Fibroblast of lung (primary cell): ENCODE measurements at regions not wholly inside any gene's neighbourhood (a gene's known extent, or its start where the extent isn't known, plus 50 kb on each side); places are given as distances from the start of the nearest gene placed in this dataset.
A peak's percentile ranks its signal among the peaks of the same experiment; 100 is the strongest.

Experiments used
- DNase-seq, 2 donors: peaks; one replicate each; pipeline versions ENCODE4 v3.0.0 to v3.0.0-alpha.2; 2010; ENCODE audit warnings: low read depth in 2 of 2
- H2AFZ ChIP-seq: 2 replicates; pipeline ENCODE4 v1.5.1; 2012; ENCODE audit warnings: low read length, control low read depth, inconsistent platforms
- H3K27ac ChIP-seq: 2 replicates; pipeline ENCODE4 v1.5.1; 2011; ENCODE audit warnings: low read length, control low read depth; ENCODE audit not compliant: insufficient read depth
- H3K27me3 ChIP-seq: 2 replicates; pipeline ENCODE4 v1.5.1; 2011; ENCODE audit warnings: mild to moderate bottlenecking, low read length; ENCODE audit not compliant: control insufficient read depth, insufficient read depth
- H3K36me3 ChIP-seq: 2 replicates; pipeline ENCODE4 v1.5.1; 2011; ENCODE audit warnings: low read length; ENCODE audit not compliant: control insufficient read depth, insufficient read depth
- H3K4me1 ChIP-seq: 2 replicates; pipeline ENCODE4 v1.5.1; 2011; ENCODE audit warnings: low read length; ENCODE audit not compliant: control insufficient read depth, insufficient read depth; ENCODE audit errors: extremely low read depth
- H3K4me2 ChIP-seq: 2 replicates; pipeline ENCODE4 v1.5.1; 2011; ENCODE audit warnings: low read length, control low read depth; ENCODE audit not compliant: insufficient read depth; ENCODE audit errors: extremely low read depth
- H3K4me3 ChIP-seq, 4 experiments: fragments of 200-600 bp in 1 of 4; sonication (generic) in 1 of 4; replicated peaks in 1 of 4; 2 replicates each; pipeline ENCODE4 v1.5.1; 2011 to 2016; ENCODE audit warnings: low read length in 4 of 4, low read depth in 3 of 4, mild to moderate bottlenecking in 3 of 4, control low read depth in 2 of 4, inconsistent platforms in 1 of 4, mixed read lengths in 1 of 4; ENCODE audit not compliant: insufficient read depth in 1 of 4; ENCODE audit errors: control extremely low read depth in 1 of 4
- H3K79me2 ChIP-seq: 2 replicates; pipeline ENCODE4 v1.5.1; 2012; ENCODE audit warnings: mild to moderate bottlenecking, low read length, inconsistent platforms; ENCODE audit not compliant: control insufficient read depth, insufficient read depth
- H3K9ac ChIP-seq: 2 replicates; pipeline ENCODE4 v1.5.1; 2011; ENCODE audit warnings: mild to moderate bottlenecking, low read length, control low read depth; ENCODE audit not compliant: insufficient read depth
- H3K9me3 ChIP-seq: 2 replicates; pipeline ENCODE4 v1.5.1; 2012; ENCODE audit warnings: low read depth, low read length; ENCODE audit not compliant: control insufficient read depth, insufficient read depth
- H4K20me1 ChIP-seq: 2 replicates; pipeline ENCODE4 v1.5.1; 2011; ENCODE audit warnings: low read length; ENCODE audit not compliant: control insufficient read depth, insufficient read depth; ENCODE audit errors: extremely low read depth
- EZH2 ChIP-seq: IDR thresholded peaks from 2 replicates; pipeline ENCODE4 v1.5.1; 2012; ENCODE audit warnings: low read length, control low read depth, mild to moderate bottlenecking; ENCODE audit errors: missing control alignments
- TF ChIP-seq, protein P1 (sequence below), 2 donors: IDR thresholded peaks in 1 of 2; conservative IDR thresholded peaks in 1 of 2; 1 replicate in 1 of 2; 2 replicates in 1 of 2; pipeline ENCODE4 v1.5.1; 2011 to 2012; ENCODE audit warnings: low read length in 2 of 2, control low read depth in 1 of 2, inconsistent platforms in 1 of 2, low read depth in 1 of 2, mild to moderate bottlenecking in 1 of 2

DNA sequence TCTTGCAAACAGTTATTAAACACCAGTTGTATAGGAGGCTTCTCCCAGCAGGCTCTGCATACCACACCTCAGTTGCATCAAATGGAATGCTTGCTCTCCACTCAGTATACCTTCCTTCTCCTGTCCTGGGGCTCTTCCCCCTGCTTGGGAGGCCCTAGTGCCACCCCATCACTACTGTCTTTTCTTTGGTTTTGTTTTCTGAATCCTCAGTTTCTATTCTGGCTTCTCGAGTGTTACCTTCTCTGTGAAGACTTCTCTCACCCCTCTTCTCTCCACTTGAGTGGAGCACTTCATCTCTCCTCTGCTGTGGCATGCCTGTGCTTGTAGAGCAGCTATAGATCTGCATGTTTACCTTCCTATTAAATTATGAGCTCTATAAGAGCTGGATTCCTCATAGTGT, 75.7 kb upstream of the TPRG1 start:
- no peak for TF ChIP-seq EZH2
- TF ChIP-seq, protein P1, sequence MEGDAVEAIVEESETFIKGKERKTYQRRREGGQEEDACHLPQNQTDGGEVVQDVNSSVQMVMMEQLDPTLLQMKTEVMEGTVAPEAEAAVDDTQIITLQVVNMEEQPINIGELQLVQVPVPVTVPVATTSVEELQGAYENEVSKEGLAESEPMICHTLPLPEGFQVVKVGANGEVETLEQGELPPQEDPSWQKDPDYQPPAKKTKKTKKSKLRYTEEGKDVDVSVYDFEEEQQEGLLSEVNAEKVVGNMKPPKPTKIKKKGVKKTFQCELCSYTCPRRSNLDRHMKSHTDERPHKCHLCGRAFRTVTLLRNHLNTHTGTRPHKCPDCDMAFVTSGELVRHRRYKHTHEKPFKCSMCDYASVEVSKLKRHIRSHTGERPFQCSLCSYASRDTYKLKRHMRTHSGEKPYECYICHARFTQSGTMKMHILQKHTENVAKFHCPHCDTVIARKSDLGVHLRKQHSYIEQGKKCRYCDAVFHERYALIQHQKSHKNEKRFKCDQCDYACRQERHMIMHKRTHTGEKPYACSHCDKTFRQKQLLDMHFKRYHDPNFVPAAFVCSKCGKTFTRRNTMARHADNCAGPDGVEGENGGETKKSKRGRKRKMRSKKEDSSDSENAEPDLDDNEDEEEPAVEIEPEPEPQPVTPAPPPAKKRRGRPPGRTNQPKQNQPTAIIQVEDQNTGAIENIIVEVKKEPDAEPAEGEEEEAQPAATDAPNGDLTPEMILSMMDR (conservative IDR thresholded peaks at IDR 0.05 in 1 of 2, IDR thresholded peaks at IDR 0.05 in 1 of 2; ENCODE audit: low read depth in 1 of 2, low read length in 2 of 2), result no peak
- no peaks in the 10 kb centered on the region for H4K20me1 ChIP-seq
- no peaks in the 10 kb centered on the region for H3K9me3 ChIP-seq
- H3K36me3 ChIP-seq, result no peaks in the 10 kb centered on the region
- H3K4me2 ChIP-seq, result no peak overlapping the region
- DNase-seq, result no peak
- H3K27ac ChIP-seq, result no peak overlapping the region
- no peak overlapping the region for H3K9ac ChIP-seq
- H2AFZ ChIP-seq, result no peak overlapping the region
- H3K4me3 ChIP-seq, result no peak overlapping the region
- H3K27me3 ChIP-seq, result no peaks in the 10 kb centered on the region
- no peaks in the 10 kb centered on the region for H3K79me2 ChIP-seq
- no peaks in the 10 kb centered on the region for H3K4me1 ChIP-seq

DNA sequence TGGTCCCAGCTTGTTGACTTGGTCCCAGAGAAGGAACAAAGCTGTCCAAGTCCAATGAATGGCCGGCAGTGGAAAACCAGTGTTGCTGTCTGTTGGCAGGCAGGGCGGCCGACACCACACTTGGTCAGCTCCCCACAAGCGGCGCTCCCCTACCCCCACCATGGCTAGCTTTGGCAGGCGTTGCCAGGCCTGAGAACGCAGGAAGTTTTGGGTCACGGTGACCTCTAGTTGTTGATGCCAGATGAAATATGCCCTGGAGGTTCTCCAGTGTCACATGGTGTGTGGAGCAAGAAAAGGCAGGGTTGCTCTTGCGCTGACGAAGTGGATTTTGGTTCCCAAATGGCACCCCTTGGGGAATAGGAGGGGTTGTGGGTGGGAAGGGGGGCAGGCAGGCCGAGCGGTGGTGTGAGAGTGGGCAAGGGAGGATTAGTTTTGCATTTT, 72.7 kb upstream of the TPRG1 start:
- TF ChIP-seq EZH2, result no peak
- TF ChIP-seq, protein P1 (conservative IDR thresholded peaks at IDR 0.05 in 1 of 2, IDR thresholded peaks at IDR 0.05 in 1 of 2; ENCODE audit: low read depth in 1 of 2, low read length in 2 of 2), result no peak
- H2AFZ ChIP-seq, result no peak overlapping the region
- DNase-seq, result peak in 1 of 2 donors; percentile 51
- H3K79me2 ChIP-seq, result no peaks in the 10 kb centered on the region
- H4K20me1 ChIP-seq, result no peaks in the 10 kb centered on the region
- H3K27me3 ChIP-seq, result no peaks in the 10 kb centered on the region
- H3K36me3 ChIP-seq, result no peaks in the 10 kb centered on the region
- H3K4me3 ChIP-seq, result peak overlapping the region in 1 of 4 experiments; percentile 4
- no peaks in the 10 kb centered on the region for H3K9me3 ChIP-seq
- H3K4me2 ChIP-seq, result peak overlapping the region; percentile 36
- no peaks in the 10 kb centered on the region for H3K4me1 ChIP-seq
- no peak overlapping the region for H3K27ac ChIP-seq
- no peak overlapping the region for H3K9ac ChIP-seq

DNA sequence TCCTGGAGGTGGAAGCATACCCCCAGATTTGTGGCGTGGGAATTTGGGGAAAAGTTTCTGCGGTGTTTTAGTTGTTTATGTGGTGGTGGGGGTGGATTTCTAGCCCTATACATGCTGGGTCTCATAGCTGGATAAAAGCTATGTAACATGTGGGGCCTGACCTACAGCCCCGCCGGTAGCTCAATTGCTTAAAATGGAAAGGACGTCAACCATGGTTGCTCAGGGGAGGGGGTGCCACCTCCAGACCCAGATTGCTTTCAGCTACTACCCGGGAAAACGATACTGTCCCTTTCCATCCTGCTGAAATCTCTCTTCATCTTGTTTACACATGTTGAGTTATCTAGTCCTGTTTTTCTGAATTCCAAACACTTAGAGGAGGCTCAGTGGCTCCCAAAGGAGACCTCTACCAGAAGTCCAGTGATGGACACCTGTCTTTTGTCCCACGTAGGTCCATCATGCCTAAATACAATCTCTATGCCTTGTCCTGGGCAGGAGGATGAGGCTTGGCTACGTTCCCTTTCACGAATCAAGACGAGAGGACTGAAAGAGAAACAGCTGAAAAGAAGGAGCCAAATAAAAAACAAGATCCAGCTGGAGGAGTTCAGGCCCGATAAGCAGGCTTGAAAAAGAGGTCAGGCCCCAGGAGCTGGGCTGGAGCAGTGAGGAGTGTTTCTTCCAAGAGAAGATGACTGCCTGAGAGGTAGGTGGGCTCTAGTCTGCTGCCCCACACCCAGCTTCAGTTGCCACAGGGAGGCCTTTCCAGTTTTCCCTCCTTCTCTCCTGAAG, 72.1 kb upstream of the TPRG1 start:
- no peak overlapping the region for H3K27ac ChIP-seq
- TF ChIP-seq EZH2, result no peak
- TF ChIP-seq, protein P1 (conservative IDR thresholded peaks at IDR 0.05 in 1 of 2, IDR thresholded peaks at IDR 0.05 in 1 of 2; ENCODE audit: low read depth in 1 of 2, low read length in 2 of 2), result no peak
- no peaks in the 10 kb centered on the region for H3K9me3 ChIP-seq
- H2AFZ ChIP-seq, result no peak overlapping the region
- no peak overlapping the region for H3K4me3 ChIP-seq
- no peaks in the 10 kb centered on the region for H3K4me1 ChIP-seq
- peak in 1 of 2 donors; percentile 5 for DNase-seq
- H3K4me2 ChIP-seq, result peak overlapping the region; percentile 9
- H3K9ac ChIP-seq, result no peak overlapping the region
- no peaks in the 10 kb centered on the region for H3K79me2 ChIP-seq
- H3K36me3 ChIP-seq, result no peaks in the 10 kb centered on the region
- H3K27me3 ChIP-seq, result no peaks in the 10 kb centered on the region
- H4K20me1 ChIP-seq, result no peaks in the 10 kb centered on the region
